Activated naive CD4-positive, alpha-beta T cell treated with anti-CD3 and anti-CD28 coated beads for 36 hours (primary cell): ENCODE measurements at regions not wholly inside any gene's neighbourhood (a gene's known extent, or its start where the extent isn't known, plus 50 kb on each side); places are given as distances from the start of the nearest gene placed in this dataset.

Experiments
- CTCF ChIA-PET: fragments of 350-600 bp; sonication (Branson Sonifier 250); formaldehyde crosslinking; loops from one replicate; lab custom pipeline; 2021; ENCODE audit warnings: antibody characterized with exemption; lab: Charles Lee
- DNase-seq: peaks from one replicate; pipeline ENCODE4 v3.0.0-alpha.2; 2020
- H3K27ac Mint-ChIP-seq: one replicate; pipeline ENCODE4 v1.8.0; 2021; ENCODE audit warnings: mild to moderate bottlenecking, mixed read lengths
- H3K27me3 Mint-ChIP-seq: one replicate; pipeline ENCODE4 v1.8.0; 2021; ENCODE audit warnings: low read depth, mixed read lengths
- H3K36me3 Mint-ChIP-seq: one replicate; pipeline ENCODE4 v1.8.0; 2021; ENCODE audit warnings: low read depth, mixed read lengths
- H3K4me1 Mint-ChIP-seq: one replicate; pipeline ENCODE4 v1.8.0; 2021; ENCODE audit warnings: low read depth, mixed read lengths
- H3K4me3 Mint-ChIP-seq: one replicate; pipeline ENCODE4 v1.8.0; 2021; ENCODE audit warnings: mild to moderate bottlenecking, moderate library complexity, mixed read lengths
- H3K9me3 Mint-ChIP-seq: one replicate; pipeline ENCODE4 v1.8.0; 2021; ENCODE audit warnings: mixed read lengths
- intact Hi-C: fragments of 100-400 bp; cut with micrococcal nuclease; formaldehyde crosslinking; loops from one replicate; pipeline ENCODE4 v1.15.1; 2023

DNA sequence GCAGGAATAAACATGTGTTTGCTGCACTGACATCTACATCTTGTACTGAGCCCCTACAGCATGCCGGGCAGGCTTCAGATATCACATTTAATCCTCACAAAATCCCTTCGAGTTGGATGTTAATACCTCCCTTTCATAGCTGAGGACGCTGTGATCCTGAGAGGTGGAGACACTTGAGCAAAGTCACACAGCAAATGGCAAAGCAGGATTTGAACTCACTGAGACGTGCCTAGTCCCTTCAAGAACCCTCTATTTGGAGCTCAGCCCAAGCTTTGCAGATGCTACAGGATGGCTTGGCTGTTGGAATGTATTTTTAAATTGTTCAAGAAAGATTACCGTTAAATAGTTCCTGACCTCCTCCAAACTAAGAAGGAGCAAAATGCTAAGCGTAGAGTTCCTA, 64.6 kb upstream of the SLC6A6 start:
- CTCF ChIA-PET: interaction anchor here (0.7 kb wide), 1 partner anchor 29 kb away, joined by 3 read pairs; no protein-coding TSS in a partner anchor
- Mint-ChIP-seq H3K9me3 (no peaks in the 10 kb centered on the region), H3K4me3 (no peak overlapping the region), H3K36me3 (no peaks in the 10 kb centered on the region), H3K27ac (no peak overlapping the region), H3K4me1 (peaks cover 2% of the 10 kb centered on the region), H3K27me3 (no peaks in the 10 kb centered on the region)
- intact Hi-C loops: no loop called here
- no peak for DNase-seq

DNA sequence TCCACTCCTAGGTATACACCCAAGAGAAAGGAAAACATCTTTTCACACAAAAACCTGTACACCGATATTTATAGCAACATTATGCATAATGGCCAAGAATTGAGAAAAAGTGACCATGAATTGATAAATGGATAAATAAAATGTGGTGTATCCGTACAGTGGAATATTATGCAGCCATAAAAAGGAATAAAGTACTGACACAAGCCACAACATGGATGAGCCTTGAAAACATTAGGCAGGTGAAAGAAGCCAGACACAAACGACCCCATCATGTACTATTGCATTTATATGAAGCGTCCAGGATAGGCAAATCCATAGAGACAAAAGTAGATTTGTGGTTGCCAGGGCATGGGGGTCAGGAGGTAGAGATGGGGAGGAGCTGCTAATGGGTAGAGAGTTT, 64.2 kb upstream of the SLC6A6 start:
- CTCF ChIA-PET: interaction anchor here (0.7 to 1.1 kb wide), 2 partner anchors 9 to 29 kb away, joined by 3 read pairs; no protein-coding TSS in a partner anchor

DNA sequence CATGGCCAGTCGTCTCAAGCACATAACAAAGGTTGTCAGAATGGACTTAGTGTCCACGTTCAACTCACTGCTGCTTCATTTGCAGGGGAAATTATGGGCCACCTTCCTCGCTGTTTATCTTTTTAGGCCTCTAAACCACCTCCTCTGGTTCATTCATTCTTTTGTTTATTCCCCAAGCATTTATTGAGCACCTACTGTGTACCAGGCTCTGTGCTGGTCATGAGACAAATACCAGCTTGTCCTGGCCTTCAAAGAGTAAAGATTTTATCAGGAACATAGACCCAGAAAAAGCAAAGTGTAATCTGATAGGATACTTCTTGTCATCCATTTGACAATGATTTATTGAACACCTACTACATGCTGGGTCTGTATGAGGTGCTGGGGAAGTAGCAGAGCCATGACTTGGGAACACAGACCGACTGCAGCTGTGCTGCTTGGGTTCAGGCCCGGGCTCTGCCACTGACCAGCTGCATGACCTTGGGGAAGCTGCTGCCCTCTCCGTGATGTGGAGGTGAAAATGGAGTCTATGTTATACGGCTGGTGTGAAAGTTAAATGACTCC, 63.4 kb upstream of the SLC6A6 start:
- no peaks in the 10 kb centered on the region for H3K36me3 Mint-ChIP-seq
- intact Hi-C loops: no loop called here
- H3K4me1 Mint-ChIP-seq: peaks cover 2% of the 10 kb centered on the region
- no peak overlapping the region for H3K27ac Mint-ChIP-seq
- CTCF ChIA-PET: interaction anchor here (1.1 kb wide), 1 partner anchor 9 kb away, joined by 3 read pairs; no protein-coding TSS in a partner anchor
- no peaks in the 10 kb centered on the region for H3K27me3 Mint-ChIP-seq
- no peak for DNase-seq
- no peak overlapping the region for H3K4me3 Mint-ChIP-seq
- no peaks in the 10 kb centered on the region for H3K9me3 Mint-ChIP-seq

More for the DNA sequence above, 64.2 kb upstream of the SLC6A6 start:
- Mint-ChIP-seq H3K9me3 (no peaks in the 10 kb centered on the region), H3K4me1 (peaks cover 2% of the 10 kb centered on the region), H3K27me3 (no peaks in the 10 kb centered on the region), H3K36me3 (no peaks in the 10 kb centered on the region), H3K27ac (no peak overlapping the region), H3K4me3 (no peak overlapping the region)
- no peak for DNase-seq
- intact Hi-C loops: no loop called here

DNA sequence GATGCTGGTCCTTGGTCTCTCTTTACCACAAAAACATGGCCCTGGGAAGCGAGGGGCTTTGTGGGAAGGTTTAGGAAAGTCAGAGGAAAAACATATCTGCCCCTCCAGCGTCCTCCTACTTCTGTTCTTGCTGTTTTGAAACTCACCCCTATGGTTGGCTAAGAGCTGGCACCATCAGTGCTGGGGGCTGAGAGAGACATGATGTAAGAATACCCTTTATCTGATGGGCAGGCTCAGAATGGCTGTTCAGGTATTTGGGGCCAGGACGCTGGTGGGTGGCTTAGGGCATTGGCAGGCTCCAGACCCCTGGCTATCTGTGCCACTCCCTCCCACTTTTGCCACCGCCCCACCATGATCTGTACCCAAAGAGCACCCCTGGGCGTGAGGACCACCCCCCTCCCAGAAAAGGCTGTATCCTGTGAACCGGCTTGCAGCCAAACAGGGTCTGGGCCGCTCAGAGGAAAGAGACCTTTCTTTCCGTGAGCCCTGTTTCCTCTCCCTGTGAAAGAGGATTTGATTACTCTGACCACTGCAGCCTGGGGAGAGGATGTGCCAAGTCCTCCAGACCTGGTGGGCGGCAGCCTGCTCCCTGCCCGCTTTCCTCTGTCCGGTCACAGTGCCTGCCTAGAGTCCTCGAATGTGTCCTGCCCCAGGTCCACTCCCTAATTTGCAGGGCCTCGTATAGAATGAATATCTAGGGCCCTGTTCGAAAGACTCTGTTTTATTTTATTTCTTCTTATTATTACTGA, 61.3 kb upstream of the SLC6A6 start:
- CTCF ChIA-PET: interaction anchor here (0.6 kb wide), 1 partner anchor 125 kb away, joined by 4 read pairs; no protein-coding TSS in a partner anchor
- Mint-ChIP-seq H3K4me1 (peaks cover 2% of the 10 kb centered on the region), H3K36me3 (no peaks in the 10 kb centered on the region), H3K27me3 (no peaks in the 10 kb centered on the region), H3K9me3 (no peaks in the 10 kb centered on the region), H3K27ac (no peak overlapping the region), H3K4me3 (no peak overlapping the region)
- intact Hi-C loops: no loop called here
- DNase-seq: no peak

DNA sequence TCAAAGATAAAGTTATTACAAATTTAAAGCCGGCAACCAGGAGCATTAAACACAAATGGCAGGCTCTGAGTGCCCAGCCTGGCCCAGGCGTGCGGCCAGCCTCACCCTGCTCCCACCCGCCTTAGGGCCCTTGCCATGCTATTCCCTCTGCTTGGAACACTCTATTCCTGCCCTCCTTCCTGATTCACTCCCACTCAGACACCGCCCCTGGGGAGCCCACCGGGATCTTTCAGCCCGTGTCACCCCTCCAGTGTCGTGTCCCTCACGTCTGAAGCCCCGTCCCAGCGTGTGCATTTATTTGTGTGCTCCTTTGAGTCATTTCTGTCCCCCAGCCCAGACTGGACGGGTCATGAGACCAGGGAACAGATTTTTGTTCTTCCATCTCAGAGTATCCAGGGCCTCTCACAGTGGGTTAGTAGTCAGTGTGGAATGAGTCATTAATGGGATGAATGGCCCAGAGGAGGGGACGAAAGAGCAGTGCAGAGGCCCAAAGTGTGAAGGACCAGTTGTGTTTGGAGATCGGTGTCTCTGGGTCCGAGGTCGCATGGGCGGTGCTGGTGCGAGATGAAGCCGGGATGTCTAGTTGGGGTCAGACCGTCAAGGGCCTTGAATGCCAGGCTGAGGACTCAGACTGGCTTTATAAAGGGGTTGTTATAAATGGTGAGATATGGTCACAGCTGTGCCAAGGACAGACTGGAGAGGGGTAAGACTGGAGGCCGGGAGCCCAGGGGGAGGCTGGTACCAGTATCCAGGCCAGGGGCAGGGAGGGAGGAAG, 58.9 kb upstream of the SLC6A6 start:
- Mint-ChIP-seq H3K36me3 (no peaks in the 10 kb centered on the region), H3K4me1 (no peaks in the 10 kb centered on the region), H3K27ac (no peak overlapping the region), H3K9me3 (no peaks in the 10 kb centered on the region), H3K27me3 (no peaks in the 10 kb centered on the region), H3K4me3 (no peak overlapping the region)
- CTCF ChIA-PET: no interaction called here
- intact Hi-C loops: no loop called here
- no peak for DNase-seq

DNA sequence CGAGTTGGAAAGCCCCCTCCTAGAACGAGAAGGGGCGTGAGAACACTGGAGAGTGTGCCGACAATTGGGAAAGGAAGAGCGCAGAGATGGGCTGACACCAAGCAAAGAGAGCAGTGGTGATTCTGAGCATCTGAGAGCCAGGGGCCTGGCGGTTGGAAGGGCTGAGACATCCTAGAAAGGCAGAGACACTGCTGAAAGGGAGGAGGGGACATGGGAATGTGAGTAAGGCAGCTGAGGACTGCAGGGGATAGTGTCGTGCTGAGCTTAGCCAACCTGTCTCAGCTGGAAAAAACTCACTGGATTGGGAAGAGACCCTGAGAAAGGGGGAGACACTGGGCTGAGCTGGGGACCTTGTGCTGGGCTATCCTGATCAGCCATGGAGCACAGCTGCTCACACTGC, 58.1 kb upstream of the SLC6A6 start:
- Mint-ChIP-seq H3K4me1 (no peaks in the 10 kb centered on the region), H3K27ac (no peak overlapping the region), H3K4me3 (no peak overlapping the region), H3K36me3 (no peaks in the 10 kb centered on the region), H3K9me3 (no peaks in the 10 kb centered on the region), H3K27me3 (no peaks in the 10 kb centered on the region)
- intact Hi-C loops: no loop called here
- CTCF ChIA-PET: no interaction called here
- DNase-seq: no peak

DNA sequence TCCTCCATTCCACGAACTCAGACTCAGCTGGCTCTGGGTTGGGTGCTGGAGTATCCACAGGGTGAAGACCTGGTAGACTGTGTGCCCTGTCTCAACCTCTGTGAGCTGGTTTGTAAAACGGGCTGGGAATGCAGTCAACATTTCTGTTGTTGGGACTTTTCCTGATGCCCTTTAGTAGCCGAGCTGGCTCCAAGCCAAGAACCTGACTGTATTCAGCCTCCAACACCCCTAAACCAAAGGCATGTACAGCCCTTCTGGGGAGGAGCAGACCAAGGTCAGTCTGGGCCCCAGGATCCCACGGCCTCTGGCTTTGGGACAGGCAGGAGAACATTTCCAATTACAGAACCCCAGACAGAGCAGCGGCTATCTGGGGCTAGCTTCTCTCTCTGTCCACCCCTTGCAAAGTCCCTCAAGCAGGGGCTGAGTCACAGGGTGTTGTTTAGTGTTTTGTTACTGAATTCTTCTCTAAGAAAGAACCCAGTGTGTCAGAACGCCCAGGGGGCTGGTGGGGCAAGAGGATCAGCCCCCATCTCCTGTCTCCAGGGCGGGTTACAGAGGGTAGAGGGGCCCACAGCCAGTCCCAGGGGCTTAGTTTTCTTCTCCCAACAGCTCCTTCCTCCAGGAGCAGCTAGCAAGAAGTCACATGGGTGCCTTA, 56.8 kb upstream of the SLC6A6 start:
- Mint-ChIP-seq H3K27ac (no peak overlapping the region), H3K9me3 (no peaks in the 10 kb centered on the region), H3K27me3 (no peaks in the 10 kb centered on the region), H3K4me1 (no peaks in the 10 kb centered on the region), H3K4me3 (no peak overlapping the region), H3K36me3 (no peaks in the 10 kb centered on the region)
- intact Hi-C loops: no loop called here
- DNase-seq: no peak
- CTCF ChIA-PET: no interaction called here

DNA sequence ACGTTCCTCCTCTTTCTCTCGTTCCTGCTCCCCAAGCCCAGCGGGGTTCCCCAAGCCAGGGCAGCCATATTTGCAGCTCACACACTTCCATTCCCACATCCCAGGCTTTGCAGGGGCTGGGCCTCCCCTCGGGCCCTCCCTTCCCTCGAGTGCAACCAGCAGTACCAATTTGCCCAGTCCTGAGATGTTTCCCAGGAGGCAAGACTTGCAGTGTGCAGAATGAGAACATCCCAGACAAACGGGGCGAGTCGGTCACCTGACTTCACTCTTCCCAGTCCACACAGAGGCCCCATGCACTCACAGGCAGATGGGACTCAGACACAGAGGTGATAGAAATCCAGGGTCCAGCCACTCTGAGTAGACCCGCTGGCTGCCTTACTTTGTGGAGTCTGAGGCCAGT, 56.2 kb upstream of the SLC6A6 start:
- H3K4me1 Mint-ChIP-seq: no peaks in the 10 kb centered on the region

DNA sequence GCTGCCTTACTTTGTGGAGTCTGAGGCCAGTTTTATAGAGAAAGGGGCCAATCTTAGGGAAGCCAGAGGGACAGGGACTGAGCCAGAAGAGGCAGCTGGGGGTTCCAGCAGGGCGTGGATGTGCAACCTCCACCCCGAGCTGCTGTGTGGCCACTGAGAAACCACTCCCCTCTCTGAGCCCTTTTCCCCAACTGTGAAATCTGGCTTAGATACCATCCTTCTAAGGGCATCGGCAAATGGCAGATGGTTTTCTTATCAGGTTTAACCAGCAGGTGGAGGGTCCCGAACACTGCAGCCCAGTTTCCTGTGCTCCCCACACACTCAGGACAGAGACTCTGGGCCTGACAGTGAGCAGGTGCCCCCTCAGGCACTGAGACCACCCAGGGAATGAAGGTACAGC, 55.8 kb upstream of the SLC6A6 start:
- Mint-ChIP-seq H3K27me3 (no peaks in the 10 kb centered on the region), H3K36me3 (no peaks in the 10 kb centered on the region), H3K27ac (no peak overlapping the region), H3K4me1 (no peaks in the 10 kb centered on the region), H3K9me3 (no peaks in the 10 kb centered on the region), H3K4me3 (no peak overlapping the region)
- intact Hi-C loops: no loop called here
- CTCF ChIA-PET: no interaction called here
- no peak for DNase-seq

More for the DNA sequence above, 56.2 kb upstream of the SLC6A6 start:
- no peak for DNase-seq
- intact Hi-C loops: no loop called here
- CTCF ChIA-PET: no interaction called here
- Mint-ChIP-seq H3K27me3 (no peaks in the 10 kb centered on the region), H3K9me3 (no peaks in the 10 kb centered on the region), H3K4me3 (no peak overlapping the region), H3K36me3 (no peaks in the 10 kb centered on the region), H3K27ac (no peak overlapping the region)

DNA sequence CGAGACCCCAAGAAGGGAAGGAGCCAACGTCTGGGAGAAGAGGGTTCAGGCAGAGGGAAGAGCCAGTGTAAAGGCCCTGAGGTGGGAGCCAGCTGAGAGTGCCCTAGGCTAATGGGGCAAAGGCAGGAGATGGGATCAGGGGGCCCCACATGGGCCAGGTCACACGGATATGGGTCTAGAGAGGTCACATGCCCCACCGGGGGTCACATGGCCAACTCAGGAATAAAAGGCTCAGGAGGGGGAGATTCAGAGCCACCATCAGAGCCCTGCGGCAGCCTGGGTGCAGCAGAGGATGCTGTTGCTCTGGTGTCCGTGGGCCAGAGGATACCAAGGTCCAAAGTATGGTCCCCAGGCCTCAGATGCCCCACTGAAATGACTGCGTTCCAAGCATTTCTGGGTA, 55.3 kb upstream of the SLC6A6 start:
- no peak overlapping the region for H3K27ac Mint-ChIP-seq

DNA sequence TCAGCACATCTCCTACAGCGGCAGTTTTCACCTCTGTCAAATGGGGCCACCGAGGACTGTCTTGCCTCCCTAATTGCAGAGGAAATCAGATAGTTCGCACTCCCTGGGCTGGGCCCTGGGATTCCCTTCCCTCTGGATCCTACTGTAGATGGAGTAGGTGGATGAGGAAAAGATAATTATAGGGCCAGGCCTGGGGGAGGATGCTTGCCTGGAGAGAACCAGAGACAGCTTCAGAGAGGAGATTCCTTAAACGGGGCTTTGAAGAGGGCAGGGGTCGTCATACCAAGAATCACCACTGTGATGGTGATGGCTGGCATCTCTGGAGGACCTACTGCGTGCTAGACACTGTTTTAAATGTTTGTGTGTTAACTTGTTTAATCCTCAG, 50.8 kb upstream of the SLC6A6 start:
- Mint-ChIP-seq H3K36me3 (no peaks in the 10 kb centered on the region), H3K27me3 (no peaks in the 10 kb centered on the region), H3K4me3 (no peak overlapping the region), H3K4me1 (no peaks in the 10 kb centered on the region), H3K9me3 (no peaks in the 10 kb centered on the region), H3K27ac (no peak overlapping the region)
- DNase-seq: no peak
- intact Hi-C loops: no loop called here
- CTCF ChIA-PET: no interaction called here

More for the DNA sequence above, 55.3 kb upstream of the SLC6A6 start:
- Mint-ChIP-seq H3K36me3 (no peaks in the 10 kb centered on the region), H3K27me3 (no peaks in the 10 kb centered on the region), H3K4me3 (no peak overlapping the region), H3K4me1 (no peaks in the 10 kb centered on the region), H3K9me3 (no peaks in the 10 kb centered on the region)
- CTCF ChIA-PET: interaction anchor here (0.8 kb wide), 1 partner anchor 162 kb away, joined by 3 read pairs; no protein-coding TSS in a partner anchor
- intact Hi-C loops: no loop called here
- DNase-seq: no peak

DNA sequence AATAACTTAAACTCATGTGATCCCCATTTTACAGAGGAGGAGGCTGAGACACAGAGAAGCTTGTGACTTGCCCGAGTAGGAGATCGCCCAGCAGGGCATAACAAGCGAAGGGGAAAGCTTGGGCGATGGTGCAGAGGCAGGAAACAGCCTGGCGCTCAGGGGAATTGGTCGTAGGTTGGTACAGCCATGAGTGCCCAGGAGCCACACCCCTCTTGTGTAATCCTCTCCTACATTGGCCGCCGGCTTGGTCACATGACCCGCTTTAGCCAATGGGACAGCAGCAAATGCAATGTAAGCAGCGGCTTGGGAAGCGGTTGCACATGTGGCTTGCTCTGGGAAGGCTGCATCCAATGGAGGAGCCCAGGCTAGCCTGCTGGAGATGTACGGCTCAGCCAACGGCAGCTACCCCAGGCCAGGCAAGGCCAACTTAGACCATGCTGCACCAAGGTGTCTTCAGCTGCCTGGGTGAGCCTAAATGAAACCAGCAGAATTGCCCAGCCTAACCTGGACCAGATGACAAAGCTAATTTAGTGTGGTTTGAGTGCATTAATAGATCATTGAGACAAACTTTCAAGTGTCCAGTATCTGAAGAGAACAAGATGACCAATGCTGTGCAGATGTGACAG, 50.3 kb upstream of the SLC6A6 start:
- no peaks in the 10 kb centered on the region for H3K36me3 Mint-ChIP-seq
- CTCF ChIA-PET: interaction anchor here (0.8 kb wide), 1 partner anchor 33 kb away, joined by 3 read pairs; no protein-coding TSS in a partner anchor
- H3K27me3 Mint-ChIP-seq: no peaks in the 10 kb centered on the region
- DNase-seq: no peak
- no peak overlapping the region for H3K4me3 Mint-ChIP-seq
- H3K27ac Mint-ChIP-seq: no peak overlapping the region
- H3K4me1 Mint-ChIP-seq: no peaks in the 10 kb centered on the region
- intact Hi-C loops: no loop called here
- no peaks in the 10 kb centered on the region for H3K9me3 Mint-ChIP-seq
